ENCODE measurements at regions not wholly inside any gene's neighbourhood (a gene's known extent, or its start where the extent isn't known, plus 50 kb on each side); places are given as distances from the start of the nearest gene placed in this dataset.

DNA sequence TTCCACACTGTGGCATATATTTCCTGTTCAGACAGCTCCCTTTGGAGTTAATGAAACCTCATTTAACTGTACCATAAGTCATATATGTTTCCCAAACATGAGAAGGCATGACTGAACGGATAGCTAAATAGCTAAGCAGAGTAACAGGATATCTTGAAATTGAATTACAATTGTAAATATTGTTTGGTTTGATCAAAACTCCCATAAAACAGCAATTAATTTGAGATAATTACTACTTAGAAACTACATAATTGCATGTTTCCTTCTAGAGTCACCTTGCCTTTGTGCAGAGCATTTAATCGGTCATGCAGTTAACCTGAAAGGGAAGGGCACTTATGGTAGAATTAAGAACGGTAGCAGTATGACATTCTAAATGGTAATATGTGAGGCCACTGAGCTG, 179.0 kb upstream of the MAP3K7 start (continued):
- TF ChIP-seq KDM5A (IDR thresholded peaks at IDR 0.05; ENCODE audit: low read length) = no peak

DNA sequence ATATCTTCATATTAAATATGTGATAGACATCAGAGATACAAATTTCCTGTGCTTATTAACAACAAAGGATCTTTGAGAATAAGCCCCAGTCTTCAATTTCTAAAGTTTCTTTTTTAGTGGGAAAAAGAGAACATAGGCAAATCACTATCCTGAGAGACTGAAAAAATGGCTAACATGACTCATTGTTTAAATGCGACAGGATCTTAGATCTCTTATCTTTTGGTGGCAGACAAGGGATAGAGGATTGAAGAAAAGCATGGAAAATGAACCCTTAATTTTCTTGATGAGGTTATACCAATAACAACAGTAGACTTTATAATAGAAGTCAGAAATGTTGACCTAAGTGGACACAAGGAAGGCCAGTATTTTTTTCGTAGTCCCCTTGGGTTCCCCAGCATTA, 178.6 kb upstream of the MAP3K7 start:
- H3K23me2 ChIP-seq (ENCODE audit: low read depth, low read length) = no peaks in the 10 kb centered on the region
- no peak overlapping the region for H2BK12ac ChIP-seq (ENCODE audit: low read depth, low read length)
- ChIA-PET POLR2A (ENCODE audit: partially characterized antibody) (no interaction called here), CTCF (ENCODE audit: partially characterized antibody) (no interaction called here)
- no peak overlapping the region for H2BK20ac ChIP-seq (ENCODE audit: low read length)
- H3K23ac ChIP-seq (ENCODE audit: insufficient read length) = no peak overlapping the region
- 89% methylated on average over 2 of the region's 2 CpGs; no CpG with 5 or more reads in 1 of the 2 experiments for WGBS, 2 experiments (ENCODE audit: extremely low coverage in 1 of 2, insufficient coverage in 1 of 2, insufficient read length in 1 of 2, insufficient replicate concordance in 2 of 2, low coverage in 1 of 2, low lambda C conversion rate in 2 of 2, missing lambda C conversion rate in 1 of 2)
- no peak overlapping the region for H2BK120ac ChIP-seq (replicated peaks; ENCODE audit: low read depth, low read length)
- no peaks in the 10 kb centered on the region for H3K27me3 ChIP-seq (replicated peaks in 1 of 4; ENCODE audit: control insufficient read depth in 3 of 4, extremely low read depth in 1 of 4, insufficient read depth in 3 of 4, low read length in 3 of 4)
- H3K4ac ChIP-seq (replicated peaks; ENCODE audit: insufficient read length, low read depth, low read length) = no peak overlapping the region
- no peak overlapping the region for H4K8ac ChIP-seq (ENCODE audit: extremely low read depth, insufficient read depth, low read length)
- H3K79me1 ChIP-seq (ENCODE audit: low read depth, low read length) = no peaks in the 10 kb centered on the region
- H3K18ac ChIP-seq (ENCODE audit: extremely low read depth, low read length) = no peak overlapping the region
- H3K4me2 ChIP-seq (ENCODE audit: insufficient read depth in 1 of 2, low read depth in 2 of 2, low read length in 2 of 2) = no peak overlapping the region
- H4K5ac ChIP-seq (ENCODE audit: insufficient read length, low read depth, low read length) = no peak overlapping the region
- H3K9me3 ChIP-seq (ENCODE audit: insufficient read depth in 2 of 2, low read depth in 1 of 2, low read length in 1 of 2) = no peaks in the 10 kb centered on the region
- H2AK5ac ChIP-seq (ENCODE audit: low read depth, low read length) = no peak overlapping the region
- H3K79me2 ChIP-seq (ENCODE audit: control insufficient read depth in 1 of 2, insufficient read depth in 2 of 2, low read length in 2 of 2) = no peaks in the 10 kb centered on the region
- H2BK5ac ChIP-seq (ENCODE audit: low read depth, low read length) = no peak overlapping the region
- no peak overlapping the region for H3K56ac ChIP-seq (replicated peaks; ENCODE audit: insufficient read length, low read depth, low read length)
- H3K4me1 ChIP-seq (replicated peaks in 1 of 4; ENCODE audit: control insufficient read depth in 3 of 4, insufficient read depth in 4 of 4, low read length in 3 of 4) = no peaks in the 10 kb centered on the region
- no peak overlapping the region for H3K27ac ChIP-seq (ENCODE audit: low read depth, low read length)
- H3K14ac ChIP-seq (ENCODE audit: insufficient read length) = no peak overlapping the region
- H3K4me3 ChIP-seq (ENCODE audit: extremely low read depth in 1 of 4, insufficient read depth in 2 of 4, low read depth in 3 of 4, low read length in 4 of 4) = no peak overlapping the region
- H4K20me1 ChIP-seq (replicated peaks in 1 of 2; ENCODE audit: control insufficient read depth in 1 of 2, insufficient read depth in 2 of 2, low read length in 2 of 2) = no peaks in the 10 kb centered on the region
- FAIRE-seq (no peak), DNase-seq (ENCODE audit: low read depth in 1 of 2, low spot score in 2 of 2) (no peak)
- no peaks in the 10 kb centered on the region for H3K36me3 ChIP-seq (ENCODE audit: control insufficient read depth in 2 of 4, insufficient read depth in 4 of 4, low read length in 3 of 4)
- no peak overlapping the region for H3K9ac ChIP-seq (replicated peaks in 1 of 4; ENCODE audit: extremely low read depth in 1 of 4, low read depth in 3 of 4, low read length in 3 of 4)
- no peak overlapping the region for H2AFZ ChIP-seq (ENCODE audit: low read length)
- no peak overlapping the region for H4K91ac ChIP-seq (replicated peaks; ENCODE audit: insufficient read length, low read length)
- no peak overlapping the region for H2BK15ac ChIP-seq (ENCODE audit: low read length)
- TF ChIP-seq MAFK (IDR thresholded peaks at IDR 0.05; ENCODE audit: low read depth, low read length) (no peak), TEAD4 (IDR thresholded peaks at IDR 0.05; ENCODE audit: low read depth, low read length) (no peak), RNF2 (IDR thresholded peaks at IDR 0.05; ENCODE audit: borderline replicate concordance, low read depth, low read length, missing control alignments, poor library complexity, severe bottlenecking) (no peak), BCL11A (IDR thresholded peaks at IDR 0.05; ENCODE audit: low read depth in 2 of 2, low read length in 2 of 2) (no peak), POLR2AphosphoS5 (IDR thresholded peaks at IDR 0.05; ENCODE audit: low read depth, low read length) (no peak), TBP (IDR thresholded peaks at IDR 0.05; ENCODE audit: low read depth, low read length) (no peak), SIN3A (conservative IDR thresholded peaks at IDR 0.05 in 1 of 2, IDR thresholded peaks at IDR 0.05 in 1 of 2; ENCODE audit: low read depth in 1 of 2, low read length in 2 of 2) (no peak), CHD2 (IDR thresholded peaks at IDR 0.05; ENCODE audit: low read length) (no peak), KDM5A (IDR thresholded peaks at IDR 0.05; ENCODE audit: low read length) (no peak), KDM4A (IDR thresholded peaks at IDR 0.05; ENCODE audit: low read depth, low read length, severe bottlenecking) (no peak), EZH2 (IDR thresholded peaks at IDR 0.05; ENCODE audit: low read depth, low read length, severe bottlenecking) (no peak)
- TF ChIP-seq, protein P1, sequence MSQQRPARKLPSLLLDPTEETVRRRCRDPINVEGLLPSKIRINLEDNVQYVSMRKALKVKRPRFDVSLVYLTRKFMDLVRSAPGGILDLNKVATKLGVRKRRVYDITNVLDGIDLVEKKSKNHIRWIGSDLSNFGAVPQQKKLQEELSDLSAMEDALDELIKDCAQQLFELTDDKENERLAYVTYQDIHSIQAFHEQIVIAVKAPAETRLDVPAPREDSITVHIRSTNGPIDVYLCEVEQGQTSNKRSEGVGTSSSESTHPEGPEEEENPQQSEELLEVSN (IDR thresholded peaks at IDR 0.05) = no peak

Data from H1 (cell line).